PC-9 (cell line): ENCODE measurements at regions not wholly inside any gene's neighbourhood (a gene's known extent, or its start where the extent isn't known, plus 50 kb on each side); places are given as distances from the start of the nearest gene placed in this dataset.

ENCODE experiments used
- CTCF ChIP-seq: fragments of 200-600 bp; sonication (generic); conservative IDR thresholded peaks from 2 replicates; pipeline ENCODE4 v1.6.1; 2017; ENCODE audit warnings: mixed run types, antibody characterized with exemption, mild to moderate bottlenecking, moderate library complexity
- EZH2 ChIP-seq: fragments of 200-600 bp; sonication (generic); IDR thresholded peaks from 2 replicates; pipeline ENCODE4 v1.8.0; 2017; ENCODE audit warnings: antibody characterized with exemption, low read depth

- TF ChIP-seq CTCF: no peak
- no peak for TF ChIP-seq EZH2
Observed at GRCh38 chr18:1599196-1599595, 694.5 kb downstream of the ADCYAP1 start.
